OCI-LY7 (cell line): ENCODE measurements at regions not wholly inside any gene's neighbourhood (a gene's known extent, or its start where the extent isn't known, plus 50 kb on each side); places are given as distances from the start of the nearest gene placed in this dataset.

ENCODE experiments used
- CTCF ChIP-seq: fragments of 200-600 bp; sonication (generic); conservative IDR thresholded peaks from 2 replicates; pipeline ENCODE4 v1.5.1; 2014; ENCODE audit warnings: mild to moderate bottlenecking, antibody characterized with exemption, low read length, moderate library complexity, mixed read lengths
- EZH2phosphoT487 ChIP-seq: fragments of 200-600 bp; sonication (generic); IDR thresholded peaks from 2 replicates; pipeline ENCODE4 v1.6.1; 2018; ENCODE audit warnings: low read depth, borderline replicate concordance, mild to moderate bottlenecking, mixed run types, antibody characterized with exemption, low read length, moderate library complexity, mixed read lengths

DNA sequence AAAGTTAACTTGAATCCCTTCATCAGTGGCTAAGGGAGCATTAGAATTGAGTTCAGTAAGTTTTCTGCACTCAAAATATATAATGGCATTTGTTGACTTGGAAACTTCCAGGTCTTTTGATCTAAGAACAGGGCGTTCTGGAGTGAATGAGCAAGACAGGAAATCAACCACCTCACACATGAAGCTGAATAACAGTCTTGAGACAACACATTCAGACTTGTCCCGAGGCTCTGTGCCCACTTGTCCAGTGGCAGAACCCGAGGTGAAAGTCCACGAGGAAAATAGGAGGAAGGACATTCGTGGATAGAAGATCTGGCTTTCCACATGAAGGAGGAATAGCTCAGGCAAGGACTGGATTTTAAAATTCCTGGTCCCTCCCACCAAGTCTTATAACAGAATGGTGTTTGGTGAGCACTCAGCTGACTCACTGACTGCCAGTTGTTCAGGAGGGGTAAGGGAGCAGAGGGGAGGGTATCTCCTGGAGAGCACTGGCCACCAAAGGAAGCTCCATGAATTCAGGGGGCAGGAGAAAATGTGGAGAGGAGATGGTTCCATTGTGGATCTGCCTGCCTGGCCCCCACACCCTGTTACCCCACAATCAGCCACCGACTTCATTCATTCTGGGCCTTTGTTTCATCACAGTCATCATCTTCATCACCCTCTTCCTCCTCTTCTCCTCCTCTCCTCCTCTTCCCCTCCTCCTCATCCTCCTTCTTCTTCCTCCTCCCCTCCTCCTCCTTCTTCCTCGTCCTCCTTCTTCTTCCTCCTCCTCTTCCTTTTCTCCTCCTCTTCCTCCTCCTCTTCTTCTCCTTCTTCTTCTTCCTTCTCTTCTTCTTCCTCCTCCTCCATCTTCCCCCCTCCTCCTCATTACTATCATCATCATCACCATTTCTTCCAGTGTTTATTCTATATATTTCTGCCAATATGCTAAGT is 620.1 kb downstream of the MED13L start:
- TF ChIP-seq CTCF (no peak), EZH2phosphoT487 (no peak)
